Psoas muscle (tissue), 7 donors: ENCODE measurements at regions not wholly inside any gene's neighbourhood (a gene's known extent, or its start where the extent isn't known, plus 50 kb on each side); places are given as distances from the start of the nearest gene placed in this dataset.

Experiments used
- ATAC-seq, 4 donors: fragments of 200-7000 bp; cut with Tn5 transposase; one replicate each; pipeline ENCODE4 v1.9.1; 2020; ENCODE audit warnings: moderate library complexity in 3 of 4, mild to moderate bottlenecking in 2 of 4
- DNase-seq, 2 donors: peaks; one replicate each; pipeline ENCODE4 v3.0.0-alpha.2; 2020
- H3K27ac ChIP-seq: fragments of 200-600 bp; one replicate; pipeline ENCODE4 v1.8.0; 2022
- H3K27me3 ChIP-seq, 3 donors: fragments of 200-600 bp in 1 of 3; one replicate each; pipeline versions ENCODE4 v1.6.1 to v1.8.0; 2013 to 2022; ENCODE audit warnings: low read length in 2 of 3, mild to moderate bottlenecking in 2 of 3, moderate library complexity in 1 of 3; ENCODE audit not compliant: insufficient read depth in 3 of 3
- H3K36me3 ChIP-seq, 2 donors: fragments of 200-600 bp in 1 of 2; one replicate each; pipeline versions ENCODE4 v1.6.1 to v1.8.0; 2013 to 2022; ENCODE audit warnings: low read depth in 1 of 2, mild to moderate bottlenecking in 1 of 2, moderate library complexity in 1 of 2; ENCODE audit not compliant: insufficient read depth in 1 of 2
- H3K4me1 ChIP-seq: fragments of 200-600 bp; one replicate; pipeline ENCODE4 v1.8.0; 2022
- H3K4me3 ChIP-seq: fragments of 200-600 bp; one replicate; pipeline ENCODE4 v1.8.0; 2022; ENCODE audit warnings: mild to moderate bottlenecking
- H3K9me3 ChIP-seq: fragments of 200-600 bp; one replicate; pipeline ENCODE4 v1.8.0; 2022
- WGBS, 3 donors: extraction: QIAGEN DNeasy Blood & Tissue Kit; methylation state at CpG; one replicate each; pipeline versions ENCODE4 v1.1.6 to v1.1.7; 2013; 5-methylcytosine and 5-hydroxymethylcytosine counted together
- intact Hi-C, 2 donors: fragments of 100-400 bp; cut with DNase I; formaldehyde crosslinking; loops; one replicate each; pipeline versions ENCODE4 v1.11.0 to v1.14.2; 2022
- TF ChIP-seq, protein P1 (sequence below): fragments of 200-600 bp; IDR thresholded peaks from one replicate; pipeline ENCODE4 v1.8.0; 2022; ENCODE audit warnings: antibody characterized with exemption
- donor health status: healthy with polysubstance abuse.
- donor health status: DM: no; HTN: no; CAD: no; lungs with moderate emphysema.
- donor health status: Bipolar disorder and iron deficiency.
- donor health status: healthy.
- donor health status: DM: yes; HTN: yes; CAD: no.
- donor health status: DM: no; HTN: no; CAD: no.
- donor health status: DM: yes; HTN: yes; CAD: no.

DNA sequence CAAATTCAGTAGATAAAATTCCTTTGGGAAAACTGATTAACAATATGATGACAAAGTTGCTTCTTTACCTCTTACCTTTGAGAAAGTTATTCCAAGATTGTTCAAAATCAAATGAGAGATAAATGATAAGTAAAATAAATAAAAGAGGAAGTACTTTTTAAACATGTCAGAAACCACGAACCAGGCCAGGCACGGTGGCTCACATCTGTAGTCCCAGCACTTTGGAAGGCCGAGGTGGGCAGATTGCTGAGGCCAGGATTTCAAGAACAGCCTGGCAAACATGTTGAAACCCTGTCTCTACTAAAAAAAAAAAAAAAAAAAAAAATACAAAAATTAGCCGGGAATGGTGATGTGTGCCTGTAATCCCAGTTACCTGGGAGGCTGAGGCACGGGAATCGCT lies 296.6 kb downstream of the HGF start:
- TF ChIP-seq, protein P1, sequence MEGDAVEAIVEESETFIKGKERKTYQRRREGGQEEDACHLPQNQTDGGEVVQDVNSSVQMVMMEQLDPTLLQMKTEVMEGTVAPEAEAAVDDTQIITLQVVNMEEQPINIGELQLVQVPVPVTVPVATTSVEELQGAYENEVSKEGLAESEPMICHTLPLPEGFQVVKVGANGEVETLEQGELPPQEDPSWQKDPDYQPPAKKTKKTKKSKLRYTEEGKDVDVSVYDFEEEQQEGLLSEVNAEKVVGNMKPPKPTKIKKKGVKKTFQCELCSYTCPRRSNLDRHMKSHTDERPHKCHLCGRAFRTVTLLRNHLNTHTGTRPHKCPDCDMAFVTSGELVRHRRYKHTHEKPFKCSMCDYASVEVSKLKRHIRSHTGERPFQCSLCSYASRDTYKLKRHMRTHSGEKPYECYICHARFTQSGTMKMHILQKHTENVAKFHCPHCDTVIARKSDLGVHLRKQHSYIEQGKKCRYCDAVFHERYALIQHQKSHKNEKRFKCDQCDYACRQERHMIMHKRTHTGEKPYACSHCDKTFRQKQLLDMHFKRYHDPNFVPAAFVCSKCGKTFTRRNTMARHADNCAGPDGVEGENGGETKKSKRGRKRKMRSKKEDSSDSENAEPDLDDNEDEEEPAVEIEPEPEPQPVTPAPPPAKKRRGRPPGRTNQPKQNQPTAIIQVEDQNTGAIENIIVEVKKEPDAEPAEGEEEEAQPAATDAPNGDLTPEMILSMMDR: no peak
- ATAC-seq (no peak), DNase-seq (no peak)
- Histone ChIP-seq H3K9me3 (no peaks in the 10 kb centered on the region), H3K36me3 (no peaks in the 10 kb centered on the region), H3K27me3 (no peaks in the 10 kb centered on the region), H3K4me1 (no peaks in the 10 kb centered on the region), H3K27ac (no peak overlapping the region), H3K4me3 (no peak overlapping the region)
- 82 to 94% (median 87%) methylated on average over 6 of the region's 6 CpGs for WGBS, 3 donors
- intact Hi-C loops: loop anchor here (5.0 to 10.0 kb wide), 3 partner anchors 776 to 1048 kb away; no protein-coding TSS in a partner anchor

DNA sequence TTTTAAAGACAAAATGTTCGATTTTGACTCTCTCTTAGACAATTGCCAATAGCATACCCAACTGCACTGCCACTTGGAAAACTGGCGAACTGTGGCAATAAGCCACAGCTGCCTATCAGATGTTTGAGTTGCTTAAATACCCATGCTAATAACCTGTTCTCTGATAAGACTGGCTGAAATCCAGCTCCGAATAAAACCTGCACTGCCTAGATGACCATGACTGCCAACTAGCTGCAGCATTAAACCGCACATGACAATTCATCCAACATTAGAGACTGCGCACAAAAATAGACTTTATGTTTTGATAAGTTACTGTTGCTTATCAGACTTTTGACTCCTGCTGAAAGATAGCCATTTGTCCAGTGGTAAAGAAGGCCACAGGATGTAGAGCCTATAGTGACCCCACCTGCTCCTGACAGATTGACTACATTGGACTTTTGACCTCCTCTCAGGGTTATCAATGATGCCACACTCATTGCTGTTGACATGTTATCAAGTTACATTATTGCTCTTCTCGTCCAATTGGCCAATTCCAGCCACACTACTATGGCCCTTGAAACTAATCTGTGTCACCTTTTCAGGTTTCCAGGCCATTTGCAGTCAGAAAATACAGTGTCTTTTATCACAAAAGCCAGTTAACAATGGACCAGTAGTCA lies 299.0 kb downstream of the HGF start:
- H3K4me1 ChIP-seq: no peaks in the 10 kb centered on the region
- WGBS, 3 donors: 74 to 78% (median 77%) methylated on average over 6 of the region's 6 CpGs
- no peak for ATAC-seq

DNA sequence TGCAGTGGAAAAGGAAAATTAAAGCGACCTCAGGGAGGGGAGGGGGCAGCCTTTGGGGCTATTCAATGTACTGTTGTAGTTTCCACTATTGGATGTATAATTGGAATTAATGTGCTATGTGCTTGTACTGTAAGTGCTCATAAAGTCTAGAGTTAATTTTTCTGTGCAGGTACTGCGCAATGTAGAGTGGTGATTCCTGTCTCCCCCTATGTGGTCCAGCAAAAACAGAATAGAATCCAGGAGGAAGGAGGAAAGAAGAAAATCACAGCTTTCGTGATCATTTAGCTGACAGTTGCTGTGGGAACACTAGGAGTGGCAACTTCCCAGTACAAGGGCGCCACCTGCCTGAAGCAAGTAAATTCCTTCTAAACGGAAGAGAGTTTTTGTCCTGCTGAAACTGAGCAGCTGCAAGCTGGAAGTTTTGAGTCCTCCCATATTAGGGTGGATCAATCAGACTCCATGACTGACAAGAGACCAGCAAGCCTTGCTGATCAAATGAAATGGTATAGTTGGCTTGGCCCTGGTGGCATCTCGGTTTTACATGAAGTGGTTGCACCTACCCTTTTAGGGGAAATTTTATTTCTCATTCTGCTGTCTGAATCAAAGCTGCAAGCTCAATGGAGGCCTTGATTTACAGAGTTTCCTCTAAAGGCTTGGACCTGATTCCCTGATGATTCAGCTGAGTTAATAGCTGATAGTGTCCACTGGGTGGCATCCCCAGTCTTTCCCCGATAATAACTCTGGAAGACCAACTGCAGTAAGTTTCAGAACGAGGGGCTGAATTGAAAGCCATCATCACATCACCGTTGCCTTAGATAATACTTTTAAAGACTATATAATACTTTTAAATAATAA lies 299.8 kb downstream of the HGF start:
- ATAC-seq (peak; percentile 47 to 85 (median 66)), DNase-seq (peak; percentile 67 to 74)
- TF ChIP-seq, protein P1: peak; percentile 64
- H3K36me3 ChIP-seq: no peaks in the 10 kb centered on the region
- intact Hi-C loops: loop anchor here (2.0 to 10.0 kb wide), 4 partner anchors 769 to 1045 kb away; no protein-coding TSS in a partner anchor
- H3K27ac ChIP-seq: no peak overlapping the region
- no peaks in the 10 kb centered on the region for H3K4me1 ChIP-seq
- WGBS, 3 donors: 32 to 42% (median 41%) methylated on average over 9 of the region's 9 CpGs
- no peak overlapping the region for H3K4me3 ChIP-seq
- H3K9me3 ChIP-seq: no peaks in the 10 kb centered on the region
- H3K27me3 ChIP-seq: no peaks in the 10 kb centered on the region

More for the DNA sequence above, 299.0 kb downstream of the HGF start:
- TF ChIP-seq, protein P1: no peak
- Histone ChIP-seq H3K36me3 (no peaks in the 10 kb centered on the region), H3K27ac (no peak overlapping the region), H3K4me3 (no peak overlapping the region), H3K27me3 (no peaks in the 10 kb centered on the region), H3K9me3 (no peaks in the 10 kb centered on the region)
- intact Hi-C loops: loop anchor here (2.0 to 10.0 kb wide), 4 partner anchors 770 to 1046 kb away; no protein-coding TSS in a partner anchor
- no peak for DNase-seq

DNA sequence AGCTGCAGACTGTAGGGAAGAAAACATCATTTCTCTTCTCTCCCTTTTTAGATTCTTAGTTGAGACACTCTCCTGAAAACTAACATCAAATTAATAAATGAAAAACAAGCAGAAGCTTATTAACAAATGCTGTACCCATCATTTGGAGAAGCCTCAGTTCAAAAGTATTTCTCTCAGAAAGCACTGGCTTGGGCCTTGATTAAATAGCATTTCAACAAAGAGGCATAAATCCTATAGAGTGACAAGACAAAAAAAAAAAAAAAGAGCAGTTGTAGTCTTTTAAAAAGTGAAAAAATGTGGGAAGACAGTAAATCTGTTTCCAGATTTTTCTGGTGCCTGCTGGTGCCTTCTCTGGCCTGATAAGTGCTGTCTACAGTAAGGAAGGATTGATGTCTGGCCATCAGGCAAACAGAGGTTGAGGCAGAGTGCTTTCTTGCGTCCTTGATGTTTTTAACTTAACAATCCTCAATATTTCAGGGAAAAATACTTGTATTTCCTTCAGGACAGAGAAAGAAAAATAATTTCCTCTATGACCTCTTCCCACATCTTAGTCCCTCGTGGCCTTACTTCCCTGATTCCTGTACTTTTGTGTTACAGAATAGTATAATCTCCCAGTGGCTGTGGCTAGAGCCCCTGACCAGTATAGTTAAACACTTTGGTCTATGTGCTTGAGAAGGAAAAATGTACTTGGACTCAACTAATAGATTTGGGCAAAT lies 300.5 kb downstream of the HGF start:
- H3K27me3 ChIP-seq: no peaks in the 10 kb centered on the region
- DNase-seq (no peak), ATAC-seq (peak in 1 of 4 donors; percentile 13)
- no peaks in the 10 kb centered on the region for H3K4me1 ChIP-seq
- TF ChIP-seq, protein P1: no peak
- 59 to 65% (median 60%) methylated on average over 2 of the region's 2 CpGs for WGBS, 3 donors
- H3K36me3 ChIP-seq: no peaks in the 10 kb centered on the region
- H3K27ac ChIP-seq: no peak overlapping the region
- no peaks in the 10 kb centered on the region for H3K9me3 ChIP-seq
- no peak overlapping the region for H3K4me3 ChIP-seq
- intact Hi-C loops: no loop called here
